AG09319 (cell line): ENCODE measurements at regions not wholly inside any gene's neighbourhood (a gene's known extent, or its start where the extent isn't known, plus 50 kb on each side); places are given as distances from the start of the nearest gene placed in this dataset.

Experiments used
- DNase-seq: peaks from one replicate; pipeline ENCODE4 v3.0.0-alpha.2; 2010; ENCODE audit warnings: low read depth; ENCODE audit errors: extremely low read depth
- CTCF ChIP-seq: IDR thresholded peaks from 2 replicates; pipeline ENCODE4 v1.5.1; 2011; ENCODE audit warnings: low read depth, mild to moderate bottlenecking, inconsistent platforms, low read length, moderate library complexity

GRCh38 chr12:127381681-127382080, 885.3 kb upstream of the TMEM132C start:
- no peak for DNase-seq
- TF ChIP-seq CTCF = no peak

- DNase-seq = peak; percentile 14
- TF ChIP-seq CTCF = no peak
Measured at GRCh38 chr12:127383281-127383680, 883.7 kb upstream of the TMEM132C start.

- DNase-seq = no peak
- TF ChIP-seq CTCF = no peak
Measured at GRCh38 chr12:127386723-127387122, 880.2 kb upstream of the TMEM132C start.

GRCh38 chr12:127388985-127389384, 878.0 kb upstream of the TMEM132C start:
- no peak for TF ChIP-seq CTCF
- no peak for DNase-seq

GRCh38 chr12:127389923-127390322, 877.0 kb upstream of the TMEM132C start:
- peak; percentile 28 for DNase-seq
- TF ChIP-seq CTCF = no peak

- no peak for DNase-seq
- no peak for TF ChIP-seq CTCF
Measured at GRCh38 chr12:127393465-127393864, 873.5 kb upstream of the TMEM132C start.

- DNase-seq = peak; percentile 19
- no peak for TF ChIP-seq CTCF
Measured at GRCh38 chr12:127393896-127394295, 873.1 kb upstream of the TMEM132C start.

- TF ChIP-seq CTCF = no peak
Measured at GRCh38 chr12:127396734-127397133, 870.2 kb upstream of the TMEM132C start.

More at GRCh38 chr12:127396734-127397133, 870.2 kb upstream of the TMEM132C start:
- no peak for DNase-seq
